Liver (tissue), 8 donors: ENCODE measurements at regions not wholly inside any gene's neighbourhood (a gene's known extent, or its start where the extent isn't known, plus 50 kb on each side); places are given as distances from the start of the nearest gene placed in this dataset.

ENCODE experiments used
- DNase-seq: peaks from one replicate; pipeline ENCODE4 v3.0.0-alpha.2; 2017; ENCODE audit warnings: low spot score
- H3K27ac ChIP-seq, 2 donors: one replicate each; pipeline ENCODE4 v1.7.0; 2013; ENCODE audit warnings: inconsistent platforms in 2 of 2, low read length in 2 of 2, control low read depth in 1 of 2, low read depth in 1 of 2, mild to moderate bottlenecking in 1 of 2
- H3K27me3 ChIP-seq, 4 donors: one replicate each; pipeline versions ENCODE4 v1.6.1 to v1.7.0; 2013; ENCODE audit warnings: low read length in 3 of 4, inconsistent platforms in 1 of 4, mild to moderate bottlenecking in 1 of 4, moderate library complexity in 1 of 4; ENCODE audit not compliant: control insufficient read depth in 4 of 4, insufficient read depth in 4 of 4
- H3K36me3 ChIP-seq, 4 donors: one replicate each; pipeline versions ENCODE4 v1.6.1 to v1.7.0; 2013; ENCODE audit warnings: low read length in 3 of 4, mild to moderate bottlenecking in 3 of 4, low read depth in 1 of 4, moderate library complexity in 1 of 4; ENCODE audit not compliant: control insufficient read depth in 4 of 4, insufficient read depth in 3 of 4
- H3K4me1 ChIP-seq, 4 donors: one replicate each; pipeline versions ENCODE4 v1.6.1 to v1.7.0; 2013; ENCODE audit warnings: low read length in 3 of 4, mild to moderate bottlenecking in 3 of 4, moderate library complexity in 1 of 4; ENCODE audit not compliant: control insufficient read depth in 4 of 4, insufficient read depth in 4 of 4
- H3K4me3 ChIP-seq, 3 donors: one replicate each; pipeline versions ENCODE4 v1.6.1 to v1.7.0; 2013; ENCODE audit warnings: low read length in 3 of 3, control low read depth in 1 of 3, low read depth in 1 of 3, mild to moderate bottlenecking in 1 of 3
- H3K9ac ChIP-seq, 2 donors: one replicate each; pipeline ENCODE4 v1.7.0; 2013; ENCODE audit warnings: low read length in 2 of 2, mild to moderate bottlenecking in 2 of 2, moderate library complexity in 2 of 2, control low read depth in 1 of 2, low read depth in 1 of 2
- H3K9me3 ChIP-seq, 4 donors: one replicate each; pipeline versions ENCODE4 v1.6.1 to v1.7.0; 2013; ENCODE audit warnings: low read length in 3 of 4; ENCODE audit not compliant: control insufficient read depth in 4 of 4
- ATF3 ChIP-seq: IDR thresholded peaks from 2 replicates; pipeline ENCODE4 v1.6.1; 2016; ENCODE audit warnings: antibody characterized with exemption
- CTCF ChIP-seq: fragments of 150-350 bp; IDR thresholded peaks from 2 replicates; pipeline ENCODE4 v1.5.1; 2017; ENCODE audit warnings: improper control_type of control experiment, low read depth, low read length; ENCODE audit not compliant: missing input control
- EGR1 ChIP-seq, 2 donors: IDR thresholded peaks; 2 replicates each; pipeline ENCODE4 v1.6.1; 2016 to 2018; ENCODE audit warnings: antibody characterized with exemption in 2 of 2, low read depth in 2 of 2
- GABPA ChIP-seq, 2 donors: IDR thresholded peaks in 1 of 2; conservative IDR thresholded peaks in 1 of 2; 2 replicates each; pipeline ENCODE4 v1.6.1; 2016; ENCODE audit warnings: antibody characterized with exemption in 2 of 2, mild to moderate bottlenecking in 1 of 2, moderate library complexity in 1 of 2
- HNF4A ChIP-seq, 2 donors: conservative IDR thresholded peaks; 2 replicates each; pipeline ENCODE4 v1.6.1; 2016; ENCODE audit warnings: antibody characterized with exemption in 2 of 2, mild to moderate bottlenecking in 2 of 2
- JUND ChIP-seq, 2 donors: IDR thresholded peaks; 2 replicates each; pipeline ENCODE4 v1.6.1; 2016; ENCODE audit warnings: antibody characterized with exemption in 2 of 2
- MAX ChIP-seq: IDR thresholded peaks from 2 replicates; pipeline ENCODE4 v1.6.1; 2016; ENCODE audit warnings: antibody characterized with exemption
- NR2F2 ChIP-seq: IDR thresholded peaks from 2 replicates; pipeline ENCODE4 v1.6.1; 2016; ENCODE audit warnings: antibody characterized with exemption
- RAD21 ChIP-seq, 2 donors: IDR thresholded peaks; 2 replicates each; pipeline ENCODE4 v1.6.1; 2016; ENCODE audit warnings: antibody characterized with exemption in 2 of 2, mild to moderate bottlenecking in 2 of 2
- REST ChIP-seq: IDR thresholded peaks from 2 replicates; pipeline ENCODE4 v1.6.1; 2016; ENCODE audit warnings: antibody characterized with exemption, mild to moderate bottlenecking
- SP1 ChIP-seq: IDR thresholded peaks from 2 replicates; pipeline ENCODE4 v1.6.1; 2018; ENCODE audit warnings: antibody characterized with exemption, mild to moderate bottlenecking
- TAF1 ChIP-seq: conservative IDR thresholded peaks from 2 replicates; pipeline ENCODE4 v1.6.1; 2016; ENCODE audit warnings: antibody characterized with exemption, mild to moderate bottlenecking
- YY1 ChIP-seq: IDR thresholded peaks from 2 replicates; pipeline ENCODE4 v1.6.1; 2016; ENCODE audit warnings: antibody characterized with exemption, mild to moderate bottlenecking
- ZBTB33 ChIP-seq: IDR thresholded peaks from 2 replicates; pipeline ENCODE4 v1.6.1; 2016; ENCODE audit warnings: antibody characterized with exemption
- WGBS: extraction: QIAGEN DNeasy Blood & Tissue Kit; methylation state at CpG from one replicate; pipeline ENCODE4 v1.1.7; 2013; 5-methylcytosine and 5-hydroxymethylcytosine counted together
- donor health status: healthy.
- donor health status: healthy.
- donor health status: healthy.
- donor health status: healthy.
- donor health status: healthy.

GRCh38 chr2:200065477-200065876 is 110.1 kb downstream of the MAIP1 start:
- peaks cover 3 to 5% (median 4%) of the 10 kb centered on the region in 4 donors for H3K4me1 ChIP-seq
- H3K36me3 ChIP-seq, result no peaks in the 10 kb centered on the region
- H3K27ac ChIP-seq, result no peak overlapping the region
- H3K9ac ChIP-seq, result no peak overlapping the region
- no peaks in the 10 kb centered on the region for H3K27me3 ChIP-seq
- DNase-seq, result no peak
- no peaks in the 10 kb centered on the region for H3K9me3 ChIP-seq
- no peak overlapping the region for H3K4me3 ChIP-seq
- 74% methylated on average over 2 of the region's 2 CpGs for WGBS
- TF ChIP-seq GABPA (IDR thresholded peaks at IDR 0.05 in 1 of 2, conservative IDR thresholded peaks at IDR 0.05 in 1 of 2), result no peak
- TF ChIP-seq TAF1, result no peak
- TF ChIP-seq YY1, result no peak
- TF ChIP-seq JUND (IDR thresholded peaks at IDR 0.05), result no peak
- no peak for TF ChIP-seq CTCF
- no peak for TF ChIP-seq HNF4A (conservative IDR thresholded peaks at IDR 0.05)
- no peak for TF ChIP-seq ZBTB33
- TF ChIP-seq MAX, result no peak
- no peak for TF ChIP-seq EGR1 (IDR thresholded peaks at IDR 0.05; ENCODE audit: low read depth in 2 of 2)
- no peak for TF ChIP-seq RAD21 (IDR thresholded peaks at IDR 0.05)
- TF ChIP-seq SP1, result no peak
- no peak for TF ChIP-seq NR2F2
- TF ChIP-seq REST, result no peak

GRCh38 chr2:200066417-200066816 is 111.0 kb downstream of the MAIP1 start:
- no peaks in the 10 kb centered on the region for H3K27me3 ChIP-seq
- DNase-seq, result no peak
- peaks cover 3 to 5% (median 4%) of the 10 kb centered on the region in 4 donors for H3K4me1 ChIP-seq
- no peak overlapping the region for H3K4me3 ChIP-seq
- no peak overlapping the region for H3K27ac ChIP-seq
- no peaks in the 10 kb centered on the region for H3K36me3 ChIP-seq
- H3K9ac ChIP-seq, result no peak overlapping the region
- WGBS, result 85% methylated on average over 2 of the region's 2 CpGs
- H3K9me3 ChIP-seq, result no peaks in the 10 kb centered on the region
- no peak for TF ChIP-seq ZBTB33
- no peak for TF ChIP-seq YY1
- TF ChIP-seq CTCF, result no peak
- TF ChIP-seq MAX, result no peak
- TF ChIP-seq SP1, result no peak
- no peak for TF ChIP-seq NR2F2
- no peak for TF ChIP-seq EGR1 (IDR thresholded peaks at IDR 0.05; ENCODE audit: low read depth in 2 of 2)
- no peak for TF ChIP-seq HNF4A (conservative IDR thresholded peaks at IDR 0.05)
- TF ChIP-seq JUND (IDR thresholded peaks at IDR 0.05), result no peak
- TF ChIP-seq TAF1, result no peak
- TF ChIP-seq ATF3, result no peak
